ENCODE measurements at regions not wholly inside any gene's neighbourhood (a gene's known extent, or its start where the extent isn't known, plus 50 kb on each side); places are given as distances from the start of the nearest gene placed in this dataset.

DNA sequence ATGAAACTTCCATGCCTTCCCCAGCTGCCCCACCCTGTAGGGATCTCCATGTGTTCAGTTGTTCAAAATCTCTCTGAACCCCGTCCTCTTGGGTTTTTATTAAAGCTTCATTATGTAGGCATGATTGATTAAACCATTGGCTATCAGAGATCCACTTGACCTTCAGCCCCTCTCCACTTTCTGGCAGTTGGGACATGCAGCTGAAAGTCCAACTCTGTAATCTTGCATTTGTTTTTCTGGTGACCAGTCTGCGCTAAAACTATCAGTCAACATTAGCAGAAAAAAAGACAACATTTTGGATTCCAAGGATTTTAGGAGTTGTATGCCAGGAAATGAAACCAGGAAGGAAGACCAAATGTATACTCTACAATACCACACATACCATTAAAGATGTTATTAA lies 1115.1 kb downstream of the XPNPEP1 start:
- H3K27me3 ChIP-seq (ENCODE audit: control insufficient read depth in 4 of 4, insufficient read depth in 4 of 4, low read length in 3 of 4) = no peaks in the 10 kb centered on the region
- no peak overlapping the region for H3K4me3 ChIP-seq (ENCODE audit: low read depth in 1 of 3, low read length in 3 of 3)
- 16% methylated on average over 2 of the region's 2 CpGs for WGBS
- H3K9me3 ChIP-seq (ENCODE audit: control insufficient read depth in 4 of 4, low read length in 3 of 4) = no peaks in the 10 kb centered on the region
- DNase-seq (ENCODE audit: low spot score) = no peak
- H3K9ac ChIP-seq (ENCODE audit: low read depth in 1 of 2, low read length in 2 of 2) = no peak overlapping the region
- no peak overlapping the region for H3K27ac ChIP-seq (ENCODE audit: low read depth in 1 of 2, low read length in 2 of 2)
- H3K4me1 ChIP-seq (ENCODE audit: control insufficient read depth in 4 of 4, insufficient read depth in 4 of 4, low read length in 3 of 4) = peaks cover 0 to 5% (median 0%) of the 10 kb centered on the region in 4 donors
- TF ChIP-seq NR2F2 (IDR thresholded peaks at IDR 0.05) = no peak
- no peak for TF ChIP-seq HNF4G (IDR thresholded peaks at IDR 0.05)
- TF ChIP-seq, protein P1, sequence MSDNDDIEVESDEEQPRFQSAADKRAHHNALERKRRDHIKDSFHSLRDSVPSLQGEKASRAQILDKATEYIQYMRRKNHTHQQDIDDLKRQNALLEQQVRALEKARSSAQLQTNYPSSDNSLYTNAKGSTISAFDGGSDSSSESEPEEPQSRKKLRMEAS (IDR thresholded peaks at IDR 0.05) = no peak
- no peak for TF ChIP-seq FOXA2 (IDR thresholded peaks at IDR 0.05)
- TF ChIP-seq, protein P2, sequence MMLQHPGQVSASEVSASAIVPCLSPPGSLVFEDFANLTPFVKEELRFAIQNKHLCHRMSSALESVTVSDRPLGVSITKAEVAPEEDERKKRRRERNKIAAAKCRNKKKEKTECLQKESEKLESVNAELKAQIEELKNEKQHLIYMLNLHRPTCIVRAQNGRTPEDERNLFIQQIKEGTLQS (IDR thresholded peaks at IDR 0.05) = no peak
- no peak for TF ChIP-seq EGR1 (IDR thresholded peaks at IDR 0.05; ENCODE audit: low read depth in 2 of 2)
- no peak for TF ChIP-seq JUND (IDR thresholded peaks at IDR 0.05)
- no peak for TF ChIP-seq GABPA (IDR thresholded peaks at IDR 0.05 in 1 of 2, conservative IDR thresholded peaks at IDR 0.05 in 1 of 2)
- TF ChIP-seq SP1 (IDR thresholded peaks at IDR 0.05) = peak; percentile 15
- TF ChIP-seq, protein P3, sequence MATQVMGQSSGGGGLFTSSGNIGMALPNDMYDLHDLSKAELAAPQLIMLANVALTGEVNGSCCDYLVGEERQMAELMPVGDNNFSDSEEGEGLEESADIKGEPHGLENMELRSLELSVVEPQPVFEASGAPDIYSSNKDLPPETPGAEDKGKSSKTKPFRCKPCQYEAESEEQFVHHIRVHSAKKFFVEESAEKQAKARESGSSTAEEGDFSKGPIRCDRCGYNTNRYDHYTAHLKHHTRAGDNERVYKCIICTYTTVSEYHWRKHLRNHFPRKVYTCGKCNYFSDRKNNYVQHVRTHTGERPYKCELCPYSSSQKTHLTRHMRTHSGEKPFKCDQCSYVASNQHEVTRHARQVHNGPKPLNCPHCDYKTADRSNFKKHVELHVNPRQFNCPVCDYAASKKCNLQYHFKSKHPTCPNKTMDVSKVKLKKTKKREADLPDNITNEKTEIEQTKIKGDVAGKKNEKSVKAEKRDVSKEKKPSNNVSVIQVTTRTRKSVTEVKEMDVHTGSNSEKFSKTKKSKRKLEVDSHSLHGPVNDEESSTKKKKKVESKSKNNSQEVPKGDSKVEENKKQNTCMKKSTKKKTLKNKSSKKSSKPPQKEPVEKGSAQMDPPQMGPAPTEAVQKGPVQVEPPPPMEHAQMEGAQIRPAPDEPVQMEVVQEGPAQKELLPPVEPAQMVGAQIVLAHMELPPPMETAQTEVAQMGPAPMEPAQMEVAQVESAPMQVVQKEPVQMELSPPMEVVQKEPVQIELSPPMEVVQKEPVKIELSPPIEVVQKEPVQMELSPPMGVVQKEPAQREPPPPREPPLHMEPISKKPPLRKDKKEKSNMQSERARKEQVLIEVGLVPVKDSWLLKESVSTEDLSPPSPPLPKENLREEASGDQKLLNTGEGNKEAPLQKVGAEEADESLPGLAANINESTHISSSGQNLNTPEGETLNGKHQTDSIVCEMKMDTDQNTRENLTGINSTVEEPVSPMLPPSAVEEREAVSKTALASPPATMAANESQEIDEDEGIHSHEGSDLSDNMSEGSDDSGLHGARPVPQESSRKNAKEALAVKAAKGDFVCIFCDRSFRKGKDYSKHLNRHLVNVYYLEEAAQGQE (IDR thresholded peaks at IDR 0.05) = no peak
- TF ChIP-seq YY1 (IDR thresholded peaks at IDR 0.05) = no peak
- no peak for TF ChIP-seq RXRA (IDR thresholded peaks at IDR 0.05)
- TF ChIP-seq HNF4A (conservative IDR thresholded peaks at IDR 0.05) = peak; percentile 66 to 77
- TF ChIP-seq, protein P4, sequence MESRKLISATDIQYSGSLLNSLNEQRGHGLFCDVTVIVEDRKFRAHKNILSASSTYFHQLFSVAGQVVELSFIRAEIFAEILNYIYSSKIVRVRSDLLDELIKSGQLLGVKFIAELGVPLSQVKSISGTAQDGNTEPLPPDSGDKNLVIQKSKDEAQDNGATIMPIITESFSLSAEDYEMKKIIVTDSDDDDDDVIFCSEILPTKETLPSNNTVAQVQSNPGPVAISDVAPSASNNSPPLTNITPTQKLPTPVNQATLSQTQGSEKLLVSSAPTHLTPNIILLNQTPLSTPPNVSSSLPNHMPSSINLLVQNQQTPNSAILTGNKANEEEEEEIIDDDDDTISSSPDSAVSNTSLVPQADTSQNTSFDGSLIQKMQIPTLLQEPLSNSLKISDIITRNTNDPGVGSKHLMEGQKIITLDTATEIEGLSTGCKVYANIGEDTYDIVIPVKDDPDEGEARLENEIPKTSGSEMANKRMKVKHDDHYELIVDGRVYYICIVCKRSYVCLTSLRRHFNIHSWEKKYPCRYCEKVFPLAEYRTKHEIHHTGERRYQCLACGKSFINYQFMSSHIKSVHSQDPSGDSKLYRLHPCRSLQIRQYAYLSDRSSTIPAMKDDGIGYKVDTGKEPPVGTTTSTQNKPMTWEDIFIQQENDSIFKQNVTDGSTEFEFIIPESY (IDR thresholded peaks at IDR 0.05) = no peak
- H3K36me3 ChIP-seq (ENCODE audit: control insufficient read depth in 4 of 4, insufficient read depth in 3 of 4, low read depth in 1 of 4, low read length in 3 of 4) = no peaks in the 10 kb centered on the region

DNA sequence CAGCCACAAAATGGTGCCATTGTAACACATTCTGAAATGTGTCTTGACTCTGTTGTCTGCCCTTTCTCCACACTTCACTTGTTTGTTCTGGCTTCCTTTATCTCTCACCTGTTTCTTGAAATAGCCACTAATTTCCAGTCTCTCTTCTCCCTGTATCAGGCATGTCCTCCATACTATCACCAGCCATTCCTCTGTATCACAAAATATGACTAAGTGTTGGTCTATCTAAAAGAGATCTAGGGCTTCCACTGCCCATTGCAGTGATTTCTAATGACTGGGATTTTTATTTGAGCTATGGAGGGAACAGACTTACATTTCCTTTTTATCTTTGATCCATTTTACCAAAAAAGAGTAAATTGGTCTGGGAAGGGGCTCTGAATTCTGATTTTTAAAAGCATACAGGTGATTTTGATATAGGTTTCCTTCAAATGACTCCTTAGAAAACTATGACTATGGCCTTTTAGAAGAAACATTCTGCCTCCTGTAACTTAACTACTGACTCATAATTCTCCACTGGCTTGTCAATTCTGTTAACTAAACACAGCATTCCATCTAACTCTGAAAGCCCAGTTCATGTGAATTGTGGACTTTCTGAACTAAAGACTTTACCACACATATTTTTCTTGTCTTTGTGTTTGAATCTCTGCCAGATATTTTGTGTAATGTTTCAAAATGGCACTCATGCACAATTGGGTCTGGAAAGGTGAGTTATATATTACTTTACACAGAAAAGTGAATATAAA lies 1121.4 kb downstream of the XPNPEP1 start:
- Histone ChIP-seq H3K4me3 (ENCODE audit: low read depth in 1 of 3, low read length in 3 of 3) (no peak overlapping the region), H3K9ac (ENCODE audit: low read depth in 1 of 2, low read length in 2 of 2) (no peak overlapping the region), H3K27me3 (ENCODE audit: control insufficient read depth in 4 of 4, insufficient read depth in 4 of 4, low read length in 3 of 4) (no peaks in the 10 kb centered on the region), H3K4me1 (ENCODE audit: control insufficient read depth in 4 of 4, insufficient read depth in 4 of 4, low read length in 3 of 4) (no peaks in the 10 kb centered on the region), H3K9me3 (ENCODE audit: control insufficient read depth in 4 of 4, low read length in 3 of 4) (no peaks in the 10 kb centered on the region), H3K36me3 (ENCODE audit: control insufficient read depth in 4 of 4, insufficient read depth in 3 of 4, low read depth in 1 of 4, low read length in 3 of 4) (no peaks in the 10 kb centered on the region), H3K27ac (ENCODE audit: low read depth in 1 of 2, low read length in 2 of 2) (no peak overlapping the region)
- no peak for DNase-seq (ENCODE audit: low spot score)
- no peak for TF ChIP-seq RAD21 (IDR thresholded peaks at IDR 0.05)
- no peak for TF ChIP-seq FOXA2 (IDR thresholded peaks at IDR 0.05)
- TF ChIP-seq FOXA1 (IDR thresholded peaks at IDR 0.05) = no peak
- TF ChIP-seq, protein P5, sequence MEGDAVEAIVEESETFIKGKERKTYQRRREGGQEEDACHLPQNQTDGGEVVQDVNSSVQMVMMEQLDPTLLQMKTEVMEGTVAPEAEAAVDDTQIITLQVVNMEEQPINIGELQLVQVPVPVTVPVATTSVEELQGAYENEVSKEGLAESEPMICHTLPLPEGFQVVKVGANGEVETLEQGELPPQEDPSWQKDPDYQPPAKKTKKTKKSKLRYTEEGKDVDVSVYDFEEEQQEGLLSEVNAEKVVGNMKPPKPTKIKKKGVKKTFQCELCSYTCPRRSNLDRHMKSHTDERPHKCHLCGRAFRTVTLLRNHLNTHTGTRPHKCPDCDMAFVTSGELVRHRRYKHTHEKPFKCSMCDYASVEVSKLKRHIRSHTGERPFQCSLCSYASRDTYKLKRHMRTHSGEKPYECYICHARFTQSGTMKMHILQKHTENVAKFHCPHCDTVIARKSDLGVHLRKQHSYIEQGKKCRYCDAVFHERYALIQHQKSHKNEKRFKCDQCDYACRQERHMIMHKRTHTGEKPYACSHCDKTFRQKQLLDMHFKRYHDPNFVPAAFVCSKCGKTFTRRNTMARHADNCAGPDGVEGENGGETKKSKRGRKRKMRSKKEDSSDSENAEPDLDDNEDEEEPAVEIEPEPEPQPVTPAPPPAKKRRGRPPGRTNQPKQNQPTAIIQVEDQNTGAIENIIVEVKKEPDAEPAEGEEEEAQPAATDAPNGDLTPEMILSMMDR (IDR thresholded peaks at IDR 0.05; ENCODE audit: low read depth, low read length, missing input control) = no peak
- no peak for TF ChIP-seq NR2F2 (IDR thresholded peaks at IDR 0.05)
- TF ChIP-seq, protein P1 (IDR thresholded peaks at IDR 0.05) = no peak
- TF ChIP-seq EGR1 (IDR thresholded peaks at IDR 0.05; ENCODE audit: low read depth in 2 of 2) = no peak
- no peak for TF ChIP-seq SP1 (IDR thresholded peaks at IDR 0.05)
- TF ChIP-seq, protein P2 (IDR thresholded peaks at IDR 0.05) = no peak
- TF ChIP-seq GABPA (IDR thresholded peaks at IDR 0.05 in 1 of 2, conservative IDR thresholded peaks at IDR 0.05 in 1 of 2) = no peak
- TF ChIP-seq TAF1 (conservative IDR thresholded peaks at IDR 0.05) = no peak
- no peak for TF ChIP-seq RXRA (IDR thresholded peaks at IDR 0.05)
- TF ChIP-seq, protein P3 (IDR thresholded peaks at IDR 0.05) = no peak

Measured in liver (tissue), 8 donors.